ENCODE measurements at regions not wholly inside any gene's neighbourhood (a gene's known extent, or its start where the extent isn't known, plus 50 kb on each side); places are given as distances from the start of the nearest gene placed in this dataset.

GRCh38 chr16:16828913-16829398 is 450.0 kb downstream of the NPIPA7 start:
- Mint-ChIP-seq H3K27ac (no peak overlapping the region), H3K4me3 (no peak overlapping the region), H3K4me1 (ENCODE audit: low read depth) (no peaks in the 10 kb centered on the region), H3K9me3 (no peaks in the 10 kb centered on the region), H3K27me3 (peaks cover 2% of the 10 kb centered on the region), H3K36me3 (ENCODE audit: low read depth) (no peaks in the 10 kb centered on the region)
- intact Hi-C loops (cut with micrococcal nuclease): no loop called here

GRCh38 chr16:16830401-16830800 is 451.5 kb downstream of the NPIPA7 start:
- intact Hi-C loops (cut with micrococcal nuclease): no loop called here
- no peaks in the 10 kb centered on the region for H3K4me1 Mint-ChIP-seq (ENCODE audit: low read depth)
- H3K9me3 Mint-ChIP-seq: no peaks in the 10 kb centered on the region
- no peak overlapping the region for H3K4me3 Mint-ChIP-seq
- H3K36me3 Mint-ChIP-seq (ENCODE audit: low read depth): no peaks in the 10 kb centered on the region
- H3K27ac Mint-ChIP-seq: no peak overlapping the region
- peaks cover 2% of the 10 kb centered on the region for H3K27me3 Mint-ChIP-seq

GRCh38 chr16:16830973-16831372 is 452.0 kb downstream of the NPIPA7 start:
- no peaks in the 10 kb centered on the region for H3K9me3 Mint-ChIP-seq
- no peaks in the 10 kb centered on the region for H3K36me3 Mint-ChIP-seq (ENCODE audit: low read depth)
- intact Hi-C loops (cut with micrococcal nuclease): no loop called here
- H3K4me1 Mint-ChIP-seq (ENCODE audit: low read depth): no peaks in the 10 kb centered on the region
- no peak overlapping the region for H3K4me3 Mint-ChIP-seq
- H3K27ac Mint-ChIP-seq: no peak overlapping the region
- H3K27me3 Mint-ChIP-seq: no peaks in the 10 kb centered on the region

GRCh38 chr16:16833165-16833564 is 454.2 kb downstream of the NPIPA7 start:
- Mint-ChIP-seq H3K27ac (no peak overlapping the region), H3K9me3 (no peaks in the 10 kb centered on the region), H3K4me3 (no peak overlapping the region), H3K36me3 (ENCODE audit: low read depth) (no peaks in the 10 kb centered on the region), H3K4me1 (ENCODE audit: low read depth) (no peaks in the 10 kb centered on the region), H3K27me3 (no peaks in the 10 kb centered on the region)
- intact Hi-C loops (cut with micrococcal nuclease): no loop called here

- Mint-ChIP-seq H3K27ac (no peak overlapping the region), H3K4me1 (ENCODE audit: low read depth) (no peaks in the 10 kb centered on the region), H3K27me3 (peaks cover 3% of the 10 kb centered on the region), H3K36me3 (ENCODE audit: low read depth) (no peaks in the 10 kb centered on the region), H3K4me3 (no peak overlapping the region), H3K9me3 (no peaks in the 10 kb centered on the region)
- intact Hi-C loops (cut with micrococcal nuclease): no loop called here
Measured at GRCh38 chr16:16850274-16850673, 471.3 kb downstream of the NPIPA7 start.

- H3K27me3 Mint-ChIP-seq: peaks cover 16% of the 10 kb centered on the region
- no peaks in the 10 kb centered on the region for H3K9me3 Mint-ChIP-seq
- intact Hi-C loops (cut with micrococcal nuclease): no loop called here
- no peaks in the 10 kb centered on the region for H3K36me3 Mint-ChIP-seq (ENCODE audit: low read depth)
- no peak overlapping the region for H3K27ac Mint-ChIP-seq
- H3K4me1 Mint-ChIP-seq (ENCODE audit: low read depth): no peaks in the 10 kb centered on the region
- H3K4me3 Mint-ChIP-seq: no peak overlapping the region
Measured at GRCh38 chr16:16857012-16857411, 478.1 kb downstream of the NPIPA7 start.

- H3K4me1 Mint-ChIP-seq (ENCODE audit: low read depth): no peaks in the 10 kb centered on the region
- no peak overlapping the region for H3K27ac Mint-ChIP-seq
Measured at GRCh38 chr16:16857603-16858283, 478.8 kb downstream of the NPIPA7 start.

GRCh38 chr16:16861546-16861945 is 482.6 kb downstream of the NPIPA7 start:
- no peak overlapping the region for H3K27ac Mint-ChIP-seq
- no peaks in the 10 kb centered on the region for H3K36me3 Mint-ChIP-seq (ENCODE audit: low read depth)
- peaks cover 9% of the 10 kb centered on the region for H3K27me3 Mint-ChIP-seq
- no peaks in the 10 kb centered on the region for H3K4me1 Mint-ChIP-seq (ENCODE audit: low read depth)
- no peaks in the 10 kb centered on the region for H3K9me3 Mint-ChIP-seq
- no peak overlapping the region for H3K4me3 Mint-ChIP-seq
- intact Hi-C loops (cut with micrococcal nuclease): loop anchor here (5.0 kb wide), 1 partner anchor 716 kb away; no protein-coding TSS in a partner anchor

More at GRCh38 chr16:16857603-16858283, 478.8 kb downstream of the NPIPA7 start:
- no peaks in the 10 kb centered on the region for H3K36me3 Mint-ChIP-seq (ENCODE audit: low read depth)
- H3K4me3 Mint-ChIP-seq: no peak overlapping the region
- intact Hi-C loops (cut with micrococcal nuclease): no loop called here
- H3K9me3 Mint-ChIP-seq: no peaks in the 10 kb centered on the region
- H3K27me3 Mint-ChIP-seq: peaks cover 16% of the 10 kb centered on the region

- intact Hi-C loops (cut with micrococcal nuclease): loop anchor here (5.0 kb wide), 1 partner anchor 714 kb away; no protein-coding TSS in a partner anchor
- H3K9me3 Mint-ChIP-seq: no peaks in the 10 kb centered on the region
- no peak overlapping the region for H3K27ac Mint-ChIP-seq
- H3K4me1 Mint-ChIP-seq (ENCODE audit: low read depth): no peaks in the 10 kb centered on the region
- H3K27me3 Mint-ChIP-seq: peaks cover 5% of the 10 kb centered on the region
- H3K36me3 Mint-ChIP-seq (ENCODE audit: low read depth): no peaks in the 10 kb centered on the region
- no peak overlapping the region for H3K4me3 Mint-ChIP-seq
Measured at GRCh38 chr16:16863672-16864071, 484.7 kb downstream of the NPIPA7 start.

GRCh38 chr16:16864536-16864935 is 485.6 kb downstream of the NPIPA7 start:
- Mint-ChIP-seq H3K36me3 (ENCODE audit: low read depth) (no peaks in the 10 kb centered on the region), H3K27me3 (peaks cover 6% of the 10 kb centered on the region), H3K4me1 (ENCODE audit: low read depth) (no peaks in the 10 kb centered on the region), H3K4me3 (no peak overlapping the region), H3K27ac (no peak overlapping the region), H3K9me3 (no peaks in the 10 kb centered on the region)
- intact Hi-C loops (cut with micrococcal nuclease): loop anchor here (5.0 kb wide), 1 partner anchor 713 kb away; no protein-coding TSS in a partner anchor

GRCh38 chr16:16865374-16865773 is 486.4 kb downstream of the NPIPA7 start:
- intact Hi-C loops (cut with micrococcal nuclease): no loop called here
- no peak overlapping the region for H3K4me3 Mint-ChIP-seq
- H3K27me3 Mint-ChIP-seq: peaks cover 6% of the 10 kb centered on the region
- H3K4me1 Mint-ChIP-seq (ENCODE audit: low read depth): no peaks in the 10 kb centered on the region
- no peaks in the 10 kb centered on the region for H3K36me3 Mint-ChIP-seq (ENCODE audit: low read depth)
- H3K27ac Mint-ChIP-seq: no peak overlapping the region
- H3K9me3 Mint-ChIP-seq: no peaks in the 10 kb centered on the region

GRCh38 chr16:16867973-16868372 is 489.0 kb downstream of the NPIPA7 start:
- H3K27me3 Mint-ChIP-seq: peaks cover 9% of the 10 kb centered on the region
- intact Hi-C loops (cut with micrococcal nuclease): no loop called here
- no peak overlapping the region for H3K27ac Mint-ChIP-seq
- no peaks in the 10 kb centered on the region for H3K9me3 Mint-ChIP-seq
- no peak overlapping the region for H3K4me3 Mint-ChIP-seq
- no peaks in the 10 kb centered on the region for H3K36me3 Mint-ChIP-seq (ENCODE audit: low read depth)
- no peaks in the 10 kb centered on the region for H3K4me1 Mint-ChIP-seq (ENCODE audit: low read depth)

GRCh38 chr16:16868727-16869126 is 489.8 kb downstream of the NPIPA7 start:
- Mint-ChIP-seq H3K4me3 (no peak overlapping the region), H3K27ac (no peak overlapping the region), H3K9me3 (no peaks in the 10 kb centered on the region), H3K4me1 (ENCODE audit: low read depth) (no peaks in the 10 kb centered on the region), H3K27me3 (peaks cover 9% of the 10 kb centered on the region), H3K36me3 (ENCODE audit: low read depth) (no peaks in the 10 kb centered on the region)
- intact Hi-C loops (cut with micrococcal nuclease): no loop called here

GRCh38 chr16:16869746-16870145 is 490.8 kb downstream of the NPIPA7 start:
- H3K4me1 Mint-ChIP-seq (ENCODE audit: low read depth): no peaks in the 10 kb centered on the region
- peaks cover 10% of the 10 kb centered on the region for H3K27me3 Mint-ChIP-seq
- intact Hi-C loops (cut with micrococcal nuclease): no loop called here
- H3K9me3 Mint-ChIP-seq: no peaks in the 10 kb centered on the region
- no peaks in the 10 kb centered on the region for H3K36me3 Mint-ChIP-seq (ENCODE audit: low read depth)
- no peak overlapping the region for H3K27ac Mint-ChIP-seq
- no peak overlapping the region for H3K4me3 Mint-ChIP-seq

- no peaks in the 10 kb centered on the region for H3K9me3 Mint-ChIP-seq
- no peaks in the 10 kb centered on the region for H3K36me3 Mint-ChIP-seq (ENCODE audit: low read depth)
- H3K27ac Mint-ChIP-seq: no peak overlapping the region
- no peak overlapping the region for H3K4me3 Mint-ChIP-seq
- no peaks in the 10 kb centered on the region for H3K4me1 Mint-ChIP-seq (ENCODE audit: low read depth)
- intact Hi-C loops (cut with micrococcal nuclease): no loop called here
- peaks cover 10% of the 10 kb centered on the region for H3K27me3 Mint-ChIP-seq
Measured at GRCh38 chr16:16871196-16871595, 492.3 kb downstream of the NPIPA7 start.

Data from dendritic cell treated with granulocyte-macrophage colony-stimulating factor and Interleukin-4, amounts not matched to agents 40 ng/mL and 50 ng/mL, for 4 days (primary cell).